Activated CD4-positive, alpha-beta memory T cell treated with anti-CD3 and anti-CD28 coated beads, Interleukin-2, amount 10 ng/mL, durations not matched to agents 7 days and 5 days (primary cell): ENCODE measurements at regions not wholly inside any gene's neighbourhood (a gene's known extent, or its start where the extent isn't known, plus 50 kb on each side); places are given as distances from the start of the nearest gene placed in this dataset.

Experiments used
- CTCF ChIA-PET: fragments of 350-600 bp; sonication (Branson Sonifier 250); formaldehyde crosslinking; loops from one replicate; lab custom pipeline; 2021; ENCODE audit warnings: antibody characterized with exemption, inconsistent platforms; lab: Charles Lee
- POLR2A ChIA-PET: fragments of 350-600 bp; sonication (Branson Sonifier 250); formaldehyde crosslinking; loops from one replicate; lab custom pipeline; 2021; ENCODE audit warnings: antibody characterized with exemption; lab: Charles Lee
- DNase-seq: peaks from one replicate; pipeline ENCODE4 v3.0.0-alpha.2; 2020
- H3K27ac Mint-ChIP-seq: one replicate; pipeline ENCODE4 v1.8.0; 2021; ENCODE audit warnings: mild to moderate bottlenecking, mixed read lengths
- H3K27me3 Mint-ChIP-seq: one replicate; pipeline ENCODE4 v1.8.0; 2021; ENCODE audit warnings: mixed read lengths
- H3K36me3 Mint-ChIP-seq: one replicate; pipeline ENCODE4 v1.8.0; 2021; ENCODE audit warnings: low read depth, mixed read lengths
- H3K4me1 Mint-ChIP-seq: one replicate; pipeline ENCODE4 v1.8.0; 2021; ENCODE audit warnings: mixed read lengths
- H3K4me3 Mint-ChIP-seq: one replicate; pipeline ENCODE4 v1.8.0; 2021; ENCODE audit warnings: mild to moderate bottlenecking, mixed read lengths
- H3K9me3 Mint-ChIP-seq: one replicate; pipeline ENCODE4 v1.8.0; 2021; ENCODE audit warnings: mixed read lengths

DNA sequence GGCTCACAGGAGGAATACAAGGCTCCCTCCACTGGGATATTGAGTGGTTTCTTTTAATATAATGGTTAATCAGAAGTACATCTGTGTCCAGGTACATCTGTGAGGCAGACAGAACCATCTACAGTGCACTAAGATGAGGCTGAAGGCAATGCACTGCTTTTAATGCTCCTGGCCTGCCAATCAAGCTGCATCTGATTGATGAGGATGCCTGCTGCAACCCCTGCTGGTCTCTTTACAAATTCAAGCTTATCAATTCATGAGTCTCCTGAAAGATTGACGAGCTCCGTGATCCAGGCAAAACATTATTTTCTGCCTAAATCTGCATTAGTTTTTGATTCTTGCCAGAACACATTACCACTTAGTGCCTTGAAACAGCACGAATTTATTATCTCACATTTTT, 1139.1 kb downstream of the AACS start:
- no peak overlapping the region for H3K27ac Mint-ChIP-seq
- DNase-seq: no peak
- CTCF ChIA-PET: no interaction called here
- H3K36me3 Mint-ChIP-seq: no peaks in the 10 kb centered on the region
- no peaks in the 10 kb centered on the region for H3K9me3 Mint-ChIP-seq
- POLR2A ChIA-PET: no interaction called here
- no peaks in the 10 kb centered on the region for H3K4me1 Mint-ChIP-seq
- H3K4me3 Mint-ChIP-seq: no peak overlapping the region
- H3K27me3 Mint-ChIP-seq: no peaks in the 10 kb centered on the region

DNA sequence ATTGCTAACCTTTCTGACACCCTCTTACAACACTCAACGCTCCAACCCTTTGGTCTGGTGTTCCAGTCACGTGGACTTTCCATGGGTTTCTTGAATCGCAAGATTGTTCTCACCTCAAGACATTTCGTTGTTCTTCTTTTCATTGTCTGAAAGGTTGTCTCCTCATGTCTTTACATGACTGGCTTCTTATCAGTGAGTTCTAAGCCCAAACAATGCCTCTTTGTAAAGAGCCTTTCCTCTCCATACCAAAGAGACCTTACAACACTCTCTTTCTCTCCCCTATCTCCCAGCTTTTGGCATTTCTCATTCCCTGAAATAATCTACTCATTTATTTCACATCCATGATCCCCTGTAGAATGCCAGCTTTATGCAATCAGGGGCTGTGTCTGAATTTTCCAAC, 1144.8 kb downstream of the AACS start:
- Mint-ChIP-seq H3K9me3 (no peaks in the 10 kb centered on the region), H3K4me3 (no peak overlapping the region), H3K27me3 (no peaks in the 10 kb centered on the region), H3K36me3 (no peaks in the 10 kb centered on the region), H3K27ac (no peak overlapping the region), H3K4me1 (no peaks in the 10 kb centered on the region)
- no peak for DNase-seq
- CTCF ChIA-PET: no interaction called here
- POLR2A ChIA-PET: no interaction called here

DNA sequence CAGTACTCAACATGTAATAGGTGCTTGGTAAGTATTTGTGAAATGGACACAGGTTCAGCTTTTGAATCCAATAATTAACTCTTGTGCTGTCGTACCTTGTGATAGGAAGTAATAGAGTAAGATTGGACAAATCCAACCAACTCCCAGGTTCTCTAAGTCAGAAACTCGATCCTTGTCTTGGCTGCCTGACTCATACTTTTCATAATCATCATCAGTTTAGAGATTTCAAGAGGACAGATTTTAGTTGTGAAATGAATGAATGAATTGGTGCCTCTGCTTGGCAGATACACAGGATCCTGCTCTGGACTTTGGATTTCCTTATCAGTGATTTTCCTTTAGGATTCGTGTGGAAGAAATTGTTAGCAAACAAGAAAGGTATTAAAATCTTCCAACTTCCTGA, 1145.2 kb downstream of the AACS start:
- H3K4me1 Mint-ChIP-seq: no peaks in the 10 kb centered on the region
- no peaks in the 10 kb centered on the region for H3K27me3 Mint-ChIP-seq
- ChIA-PET POLR2A (no interaction called here), CTCF (no interaction called here)
- H3K9me3 Mint-ChIP-seq: no peaks in the 10 kb centered on the region
- no peak for DNase-seq
- no peaks in the 10 kb centered on the region for H3K36me3 Mint-ChIP-seq
- H3K27ac Mint-ChIP-seq: no peak overlapping the region
- no peak overlapping the region for H3K4me3 Mint-ChIP-seq

DNA sequence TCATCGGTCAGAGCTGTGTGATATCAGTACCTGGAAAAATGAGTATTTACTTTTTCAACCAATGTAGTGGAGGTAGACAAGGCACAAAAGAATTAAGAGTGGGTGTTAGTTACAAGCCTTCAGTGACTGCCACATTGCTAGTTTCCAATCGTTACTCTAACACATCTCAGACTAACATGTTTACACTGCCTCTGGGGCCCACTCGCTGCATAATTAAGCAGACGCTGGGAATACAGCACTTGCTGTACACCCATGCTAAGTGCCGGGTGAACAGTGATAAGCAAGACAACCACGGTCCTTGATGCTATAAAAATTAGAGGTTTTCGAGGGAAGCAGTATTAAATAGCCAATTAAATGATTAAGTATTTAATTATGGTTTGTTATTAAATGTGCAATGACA, 1147.6 kb downstream of the AACS start:
- Mint-ChIP-seq H3K27me3 (no peaks in the 10 kb centered on the region), H3K27ac (no peak overlapping the region), H3K4me1 (no peaks in the 10 kb centered on the region), H3K36me3 (no peaks in the 10 kb centered on the region), H3K9me3 (no peaks in the 10 kb centered on the region), H3K4me3 (no peak overlapping the region)
- no peak for DNase-seq
- POLR2A ChIA-PET: no interaction called here
- CTCF ChIA-PET: no interaction called here

DNA sequence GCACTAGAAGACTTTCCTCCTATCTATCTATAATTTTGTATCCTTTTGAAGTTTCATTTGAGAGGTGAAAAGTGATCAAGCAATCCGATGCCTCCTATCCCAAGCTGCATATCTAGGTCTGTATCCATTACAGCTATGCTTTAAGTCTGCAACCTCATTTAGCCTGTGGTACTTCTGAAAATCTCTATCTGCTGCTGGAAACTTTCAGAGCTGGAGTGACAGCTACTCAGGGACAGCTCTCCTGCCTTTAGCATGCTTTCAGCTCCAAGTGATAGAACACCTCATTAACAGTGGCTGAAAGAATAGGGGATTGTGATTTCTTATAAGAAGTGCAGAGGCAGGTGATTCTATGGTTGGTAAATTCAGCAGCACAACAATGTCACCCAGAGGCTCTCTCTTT, 1153.5 kb downstream of the AACS start:
- no peaks in the 10 kb centered on the region for H3K36me3 Mint-ChIP-seq
- no peak overlapping the region for H3K4me3 Mint-ChIP-seq
- H3K27ac Mint-ChIP-seq: no peak overlapping the region
- H3K27me3 Mint-ChIP-seq: no peaks in the 10 kb centered on the region
- no peak for DNase-seq
- H3K4me1 Mint-ChIP-seq: no peaks in the 10 kb centered on the region
- no peaks in the 10 kb centered on the region for H3K9me3 Mint-ChIP-seq
- ChIA-PET CTCF (no interaction called here), POLR2A (no interaction called here)

DNA sequence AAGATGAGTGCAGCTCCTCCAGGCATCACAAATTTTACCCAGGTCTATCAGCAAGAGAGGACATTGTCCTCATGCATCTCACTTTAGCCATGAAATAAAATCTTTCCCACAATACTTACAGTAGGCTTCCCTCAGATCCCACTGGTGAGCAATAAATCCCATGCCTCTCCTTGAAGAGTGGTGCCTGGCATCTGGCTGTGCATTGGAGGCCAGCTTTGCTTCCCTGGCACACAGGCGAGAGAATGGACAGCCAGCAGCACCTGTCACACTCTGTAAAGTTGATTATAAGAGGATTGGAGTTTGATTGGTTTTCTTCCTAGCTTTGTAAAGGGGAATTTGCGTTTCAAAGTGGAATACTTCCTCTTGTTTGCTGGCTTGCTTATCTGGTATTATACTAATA, 1153.9 kb downstream of the AACS start:
- Mint-ChIP-seq H3K36me3 (no peaks in the 10 kb centered on the region), H3K27ac (no peak overlapping the region), H3K4me1 (no peaks in the 10 kb centered on the region), H3K27me3 (no peaks in the 10 kb centered on the region), H3K9me3 (no peaks in the 10 kb centered on the region), H3K4me3 (no peak overlapping the region)
- DNase-seq: no peak
- POLR2A ChIA-PET: no interaction called here
- CTCF ChIA-PET: no interaction called here

DNA sequence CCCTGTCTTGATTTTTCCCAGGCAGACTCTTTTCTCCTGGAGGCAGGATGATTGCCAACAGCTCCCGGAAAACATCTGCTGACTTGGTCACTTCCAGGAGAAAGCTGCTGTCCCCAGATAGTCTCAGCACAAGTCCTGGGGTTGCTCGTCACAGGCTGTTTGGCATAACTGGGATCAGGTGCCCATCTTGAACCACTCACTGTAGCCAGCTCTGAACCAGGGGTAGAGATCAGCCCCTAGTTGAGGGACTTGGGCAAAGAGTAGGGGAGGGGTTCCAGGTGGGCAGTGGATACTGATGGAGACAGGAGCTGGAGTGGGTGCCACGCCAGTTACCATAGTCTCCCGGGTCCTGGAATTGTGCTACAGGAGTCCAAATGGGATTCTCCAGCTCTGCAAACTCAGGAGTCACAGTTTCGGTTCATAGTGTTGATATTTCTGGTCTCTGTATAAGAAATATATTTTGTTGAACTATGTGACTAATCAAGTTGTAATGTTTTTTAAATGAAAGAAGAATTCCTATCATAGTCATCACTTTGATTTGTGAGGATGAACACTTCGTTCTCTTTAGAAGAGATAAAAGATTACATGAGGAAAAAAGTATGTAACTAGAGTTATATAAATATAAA, 1154.5 kb downstream of the AACS start:
- no peaks in the 10 kb centered on the region for H3K36me3 Mint-ChIP-seq
- H3K4me1 Mint-ChIP-seq: no peaks in the 10 kb centered on the region
- H3K4me3 Mint-ChIP-seq: no peak overlapping the region
- ChIA-PET CTCF (no interaction called here), POLR2A (no interaction called here)
- DNase-seq: no peak
- H3K27ac Mint-ChIP-seq: no peak overlapping the region
- no peaks in the 10 kb centered on the region for H3K27me3 Mint-ChIP-seq
- no peaks in the 10 kb centered on the region for H3K9me3 Mint-ChIP-seq

DNA sequence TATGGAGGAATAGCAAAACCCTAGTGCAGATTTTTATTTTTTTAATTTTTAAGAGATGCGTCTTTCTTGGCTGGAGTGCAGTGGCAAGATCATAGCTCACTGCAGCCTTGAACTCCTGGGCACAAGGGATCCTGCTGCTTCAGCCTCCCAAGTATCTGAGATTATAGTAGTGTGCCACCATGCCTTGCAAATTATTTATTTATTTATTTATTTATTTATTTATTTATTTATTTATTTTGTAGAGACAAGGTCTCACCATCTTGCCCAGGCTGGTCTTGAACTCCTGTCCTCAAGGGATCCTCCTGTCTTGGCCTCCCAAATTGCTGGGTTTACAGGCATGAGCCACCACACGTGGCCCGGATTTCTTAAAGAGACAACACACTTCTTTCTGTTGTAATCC, 1158.8 kb downstream of the AACS start:
- H3K4me3 Mint-ChIP-seq: no peak overlapping the region
- no peaks in the 10 kb centered on the region for H3K36me3 Mint-ChIP-seq
- no peaks in the 10 kb centered on the region for H3K4me1 Mint-ChIP-seq
- ChIA-PET POLR2A (no interaction called here), CTCF (no interaction called here)
- H3K9me3 Mint-ChIP-seq: peaks cover 5% of the 10 kb centered on the region
- DNase-seq: no peak
- H3K27me3 Mint-ChIP-seq: no peaks in the 10 kb centered on the region
- no peak overlapping the region for H3K27ac Mint-ChIP-seq

DNA sequence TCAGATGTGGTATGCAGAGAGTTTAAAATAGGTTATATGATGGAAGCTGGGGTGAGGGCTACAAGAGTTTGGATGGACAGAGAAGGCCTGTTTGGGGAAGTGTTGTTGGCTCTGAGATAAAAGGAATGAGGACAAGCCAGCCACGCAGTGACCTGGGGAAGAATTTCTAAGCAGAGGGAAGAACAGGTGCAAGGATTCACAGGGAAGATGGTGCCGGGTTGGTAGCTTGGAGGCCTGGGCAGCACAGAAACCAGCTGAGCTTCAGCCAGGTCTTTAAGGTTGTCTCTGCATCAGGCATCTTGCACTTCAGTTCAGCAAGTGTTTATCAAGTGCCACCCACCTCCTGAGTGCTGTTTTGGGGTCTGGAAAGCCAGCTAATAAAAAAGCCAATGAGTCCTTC, 1163.7 kb downstream of the AACS start:
- CTCF ChIA-PET: no interaction called here
- no peak for DNase-seq
- Mint-ChIP-seq H3K36me3 (no peaks in the 10 kb centered on the region), H3K27ac (no peak overlapping the region), H3K9me3 (peaks cover 5% of the 10 kb centered on the region), H3K4me1 (no peaks in the 10 kb centered on the region), H3K4me3 (no peak overlapping the region), H3K27me3 (no peaks in the 10 kb centered on the region)
- POLR2A ChIA-PET: no interaction called here

DNA sequence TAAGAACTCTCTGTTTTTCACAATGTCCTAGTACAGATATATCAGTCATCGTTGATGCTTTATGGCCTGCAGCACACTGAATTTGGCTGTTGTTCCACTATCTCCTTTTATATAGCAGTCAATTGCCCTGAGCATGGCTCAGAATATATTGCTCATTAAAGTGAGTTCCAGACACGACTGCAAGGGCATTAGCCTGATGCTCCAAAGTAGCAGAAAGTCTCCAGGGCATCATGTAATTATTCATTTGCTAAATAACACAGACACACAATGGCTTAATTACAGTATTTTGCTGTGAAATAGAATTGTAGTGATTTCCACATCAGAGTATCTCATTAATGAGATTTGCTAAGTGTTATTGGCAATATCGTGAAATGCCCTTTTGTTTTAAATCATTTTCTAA, 1167.5 kb downstream of the AACS start:
- Mint-ChIP-seq H3K36me3 (no peaks in the 10 kb centered on the region), H3K4me1 (no peaks in the 10 kb centered on the region), H3K4me3 (no peak overlapping the region), H3K27ac (no peak overlapping the region), H3K9me3 (no peaks in the 10 kb centered on the region), H3K27me3 (no peaks in the 10 kb centered on the region)
- CTCF ChIA-PET: no interaction called here
- POLR2A ChIA-PET: no interaction called here
- DNase-seq: no peak

DNA sequence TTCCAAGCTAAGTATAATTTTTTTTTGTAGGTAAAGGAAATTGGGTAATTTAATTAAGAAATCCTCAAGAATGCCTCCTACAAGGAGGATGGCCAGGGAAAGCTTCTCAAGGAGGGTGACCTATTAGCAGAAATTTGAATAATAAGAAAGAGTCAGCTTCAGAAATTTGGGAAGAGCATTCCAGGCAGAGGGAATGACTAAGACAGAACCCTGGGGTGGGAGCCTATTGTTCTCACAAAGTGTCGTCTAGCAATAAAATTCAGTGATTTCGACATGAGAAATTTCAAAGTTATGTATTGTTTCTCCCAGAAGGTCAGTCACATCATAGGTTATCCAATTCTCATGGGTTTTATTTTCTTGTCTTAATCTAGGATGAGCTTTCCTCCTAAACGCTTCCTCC, 1168.4 kb downstream of the AACS start:
- Mint-ChIP-seq H3K27ac (no peak overlapping the region), H3K36me3 (no peaks in the 10 kb centered on the region), H3K9me3 (no peaks in the 10 kb centered on the region), H3K4me1 (no peaks in the 10 kb centered on the region), H3K4me3 (no peak overlapping the region), H3K27me3 (no peaks in the 10 kb centered on the region)
- no peak for DNase-seq
- ChIA-PET POLR2A (no interaction called here), CTCF (no interaction called here)

DNA sequence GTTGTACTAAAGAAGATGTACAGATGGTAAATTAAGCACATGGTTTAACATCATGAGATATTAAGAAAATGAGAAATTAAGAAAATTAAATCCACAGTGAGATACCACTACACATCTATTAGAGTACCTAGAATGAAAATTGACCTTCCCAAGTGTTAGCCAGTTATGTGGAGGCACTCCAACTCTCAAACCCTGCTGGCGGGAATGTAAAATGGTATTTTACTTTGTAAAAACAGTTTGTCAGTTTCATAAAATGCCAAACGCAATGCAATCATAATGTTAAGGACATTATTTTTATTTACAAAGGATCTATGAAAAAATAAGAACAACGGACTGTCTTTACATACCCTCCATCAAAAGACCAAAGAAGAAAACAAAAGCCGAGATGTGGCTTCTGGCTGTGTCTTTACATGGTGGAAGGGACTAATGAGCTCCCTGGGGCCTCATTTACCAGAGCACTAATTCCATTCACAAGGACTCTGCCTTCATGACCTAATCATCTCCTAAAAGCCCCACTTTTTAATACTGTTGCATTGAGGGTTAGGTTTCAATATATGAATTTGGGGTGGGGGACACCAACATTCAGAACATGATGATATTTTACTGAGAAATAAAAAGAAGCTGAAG, 1178.7 kb downstream of the AACS start:
- Mint-ChIP-seq H3K4me3 (no peak overlapping the region), H3K36me3 (no peaks in the 10 kb centered on the region), H3K4me1 (no peaks in the 10 kb centered on the region), H3K9me3 (peaks cover 3% of the 10 kb centered on the region), H3K27me3 (no peaks in the 10 kb centered on the region), H3K27ac (no peak overlapping the region)
- ChIA-PET CTCF (no interaction called here), POLR2A (no interaction called here)
- no peak for DNase-seq

DNA sequence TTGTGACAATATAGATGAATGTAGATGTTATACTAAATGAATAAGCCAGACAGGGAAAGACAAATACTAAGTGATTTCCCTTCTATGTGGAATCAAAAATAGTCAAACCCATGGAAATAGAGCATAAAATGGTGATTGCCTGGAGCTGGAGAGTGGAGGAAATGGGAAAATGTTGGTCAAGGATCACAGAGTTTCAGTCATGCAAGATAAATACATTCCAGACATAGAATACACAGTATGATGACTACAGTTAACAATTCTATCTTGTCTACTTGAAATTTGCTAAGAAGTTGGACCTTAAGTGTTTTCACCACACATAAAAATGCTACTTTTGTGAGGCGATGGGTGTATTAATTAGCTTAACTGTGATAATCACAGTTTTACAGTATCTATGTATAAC, 1182.7 kb downstream of the AACS start:
- no peaks in the 10 kb centered on the region for H3K36me3 Mint-ChIP-seq
- peaks cover 8% of the 10 kb centered on the region for H3K9me3 Mint-ChIP-seq
- no peaks in the 10 kb centered on the region for H3K4me1 Mint-ChIP-seq
- POLR2A ChIA-PET: no interaction called here
- no peak overlapping the region for H3K27ac Mint-ChIP-seq
- CTCF ChIA-PET: no interaction called here
- no peak for DNase-seq
- no peak overlapping the region for H3K4me3 Mint-ChIP-seq
- no peaks in the 10 kb centered on the region for H3K27me3 Mint-ChIP-seq

DNA sequence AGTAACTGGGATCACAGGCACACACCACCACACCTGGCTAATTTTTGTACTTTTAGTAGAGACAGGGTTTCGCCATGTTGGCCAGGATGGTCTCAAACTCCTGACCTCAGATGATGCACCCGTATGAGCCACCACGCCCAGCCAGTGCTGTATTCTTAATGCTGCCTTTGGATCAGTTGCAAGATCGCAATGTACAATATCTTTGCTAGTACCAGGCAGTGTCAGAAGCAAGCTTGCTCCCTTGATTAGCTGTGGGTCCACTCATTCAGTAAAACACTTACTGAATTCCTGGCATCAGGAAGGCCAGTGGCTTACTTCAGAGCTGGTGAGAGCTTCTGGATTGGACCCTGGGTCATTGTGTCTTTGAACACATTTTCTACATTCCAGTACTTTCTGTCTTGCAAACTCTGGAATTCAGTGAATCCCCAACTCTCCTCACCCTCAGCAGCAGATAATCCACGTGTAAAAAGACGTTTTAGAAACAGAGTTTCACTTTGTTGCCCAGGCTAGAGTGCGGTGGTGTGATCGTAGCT, 1183.7 kb downstream of the AACS start:
- Mint-ChIP-seq H3K4me1 (no peaks in the 10 kb centered on the region), H3K9me3 (peaks cover 8% of the 10 kb centered on the region), H3K27ac (no peak overlapping the region), H3K36me3 (no peaks in the 10 kb centered on the region), H3K27me3 (no peaks in the 10 kb centered on the region), H3K4me3 (no peak overlapping the region)
- CTCF ChIA-PET: no interaction called here
- DNase-seq: no peak
- POLR2A ChIA-PET: no interaction called here
